Neural progenitor cell (in vitro differentiated cells): ENCODE measurements at regions not wholly inside any gene's neighbourhood (a gene's known extent, or its start where the extent isn't known, plus 50 kb on each side); places are given as distances from the start of the nearest gene placed in this dataset.

Experiments
- CTCF ChIP-seq: fragments of 200-600 bp; sonication (generic); IDR thresholded peaks from 2 replicates; pipeline ENCODE4 v1.5.1; 2017; ENCODE audit warnings: antibody characterized with exemption, mild to moderate bottlenecking
- EZH2 ChIP-seq: fragments of 200-600 bp; sonication (generic); IDR thresholded peaks from 2 replicates; pipeline ENCODE4 v1.6.1; 2017; ENCODE audit warnings: antibody characterized with exemption, mild to moderate bottlenecking, moderate library complexity
- EZH2phosphoT487 ChIP-seq: fragments of 200-600 bp; sonication (generic); IDR thresholded peaks from 2 replicates; pipeline ENCODE4 v1.6.1; 2017; ENCODE audit warnings: antibody characterized with exemption

GRCh38 chr18:79588636-79589481 lies 90.7 kb upstream of the CTDP1 start:
- TF ChIP-seq EZH2phosphoT487, result no peak
- no peak for TF ChIP-seq CTCF
- no peak for TF ChIP-seq EZH2
